Breast epithelium (tissue), 4 donors: ENCODE measurements at regions not wholly inside any gene's neighbourhood (a gene's known extent, or its start where the extent isn't known, plus 50 kb on each side); places are given as distances from the start of the nearest gene placed in this dataset.
A peak's percentile ranks its signal among the peaks of the same experiment; 100 is the strongest.

Experiments
- DNase-seq, 2 donors: peaks; one replicate each; pipeline ENCODE4 v3.0.0-alpha.2; 2019; ENCODE audit warnings: low spot score in 2 of 2
- H3K27ac ChIP-seq, 2 donors: fragments of 200-600 bp; sonication (generic) in 1 of 2; one replicate each; pipeline ENCODE4 v1.5.1; 2016 to 2019; ENCODE audit warnings: mild to moderate bottlenecking in 1 of 2
- H3K27me3 ChIP-seq, 2 donors: fragments of 200-600 bp; sonication (generic) in 1 of 2; one replicate each; pipeline versions ENCODE4 v1.5.1 to v1.6.0; 2017 to 2019; ENCODE audit warnings: control low read depth in 1 of 2, mild to moderate bottlenecking in 1 of 2
- H3K36me3 ChIP-seq: fragments of 200-600 bp; one replicate; pipeline ENCODE4 v1.5.1; 2019
- H3K4me1 ChIP-seq, 2 donors: fragments of 200-600 bp; sonication (generic); one replicate each; pipeline ENCODE4 v1.5.1; 2016 to 2019; ENCODE audit warnings: control low read depth in 1 of 2
- H3K4me3 ChIP-seq, 3 donors: fragments of 200-600 bp; sonication (generic); 1 replicate in 2 of 3; 2 replicates in 1 of 3; pipeline ENCODE4 v1.5.1; 2016 to 2019; ENCODE audit warnings: mild to moderate bottlenecking in 3 of 3, moderate library complexity in 2 of 3
- H3K9me3 ChIP-seq, 2 donors: fragments of 200-600 bp; sonication (generic) in 1 of 2; one replicate each; pipeline ENCODE4 v1.5.1; 2016 to 2019; ENCODE audit warnings: control low read depth in 1 of 2
- CTCF ChIP-seq, 3 donors: fragments of 450-650 bp; IDR thresholded peaks; one replicate each; pipeline ENCODE4 v1.5.1; 2016 to 2017; ENCODE audit warnings: antibody characterized with exemption in 3 of 3, mild to moderate bottlenecking in 3 of 3, moderate library complexity in 3 of 3
- POLR2A ChIP-seq: fragments of 450-650 bp; IDR thresholded peaks from one replicate; pipeline ENCODE4 v1.6.1; 2016; ENCODE audit warnings: antibody characterized with exemption, mild to moderate bottlenecking, moderate library complexity
- POLR2AphosphoS5 ChIP-seq, 3 donors: sonication (generic); formaldehyde crosslinking; IDR thresholded peaks; one replicate each; pipeline ENCODE4 v1.6.1; 2017; ENCODE audit warnings: antibody characterized with exemption in 3 of 3
- intact Hi-C: fragments of 100-400 bp; cut with DNase I; formaldehyde crosslinking; loops from one replicate; pipeline ENCODE4 v1.15.1; 2023; ENCODE audit warnings: low total_unique reads

- H3K4me1 ChIP-seq, result no peaks in the 10 kb centered on the region
- H3K36me3 ChIP-seq, result no peaks in the 10 kb centered on the region
- no peaks in the 10 kb centered on the region for H3K27me3 ChIP-seq
- H3K4me3 ChIP-seq, result no peak overlapping the region
- H3K27ac ChIP-seq, result no peak overlapping the region
- no peaks in the 10 kb centered on the region for H3K9me3 ChIP-seq
- TF ChIP-seq POLR2AphosphoS5 (IDR thresholded peaks at IDR 0.05), result no peak
- no peak for TF ChIP-seq CTCF (IDR thresholded peaks at IDR 0.05)
- no peak for TF ChIP-seq POLR2A
- intact Hi-C loops, result no loop called here
- no peak for DNase-seq
Observed at GRCh38 chr12:58539295-58539694, 381.0 kb downstream of the LRIG3 start.

- peak in 1 of 2 donors; percentile 52 for DNase-seq
- intact Hi-C loops, result no loop called here
Observed at GRCh38 chr12:58540480-58541299, 379.6 kb downstream of the LRIG3 start.

GRCh38 chr12:58541300-58541690, 379.0 kb downstream of the LRIG3 start:
- H3K4me3 ChIP-seq, result no peak overlapping the region
- DNase-seq, result no peak
- H3K27ac ChIP-seq, result no peak overlapping the region
- H3K27me3 ChIP-seq, result no peaks in the 10 kb centered on the region
- H3K4me1 ChIP-seq, result no peaks in the 10 kb centered on the region
- H3K36me3 ChIP-seq, result no peaks in the 10 kb centered on the region
- no peaks in the 10 kb centered on the region for H3K9me3 ChIP-seq
- TF ChIP-seq POLR2A (no peak), CTCF (IDR thresholded peaks at IDR 0.05) (no peak), POLR2AphosphoS5 (IDR thresholded peaks at IDR 0.05) (no peak)
- intact Hi-C loops, result no loop called here

More at GRCh38 chr12:58540480-58541299, 379.6 kb downstream of the LRIG3 start:
- no peaks in the 10 kb centered on the region for H3K4me1 ChIP-seq
- no peak overlapping the region for H3K27ac ChIP-seq
- TF ChIP-seq POLR2AphosphoS5 (IDR thresholded peaks at IDR 0.05), result no peak
- peak in 2 of 3 donors; percentile 73 to 75 for TF ChIP-seq CTCF (IDR thresholded peaks at IDR 0.05)
- no peaks in the 10 kb centered on the region for H3K36me3 ChIP-seq
- H3K27me3 ChIP-seq, result no peaks in the 10 kb centered on the region
- no peak overlapping the region for H3K4me3 ChIP-seq
- H3K9me3 ChIP-seq, result no peaks in the 10 kb centered on the region

GRCh38 chr12:58544281-58544680, 376.0 kb downstream of the LRIG3 start:
- H3K4me3 ChIP-seq, result no peak overlapping the region
- no peaks in the 10 kb centered on the region for H3K27me3 ChIP-seq
- no peaks in the 10 kb centered on the region for H3K9me3 ChIP-seq
- no peak for TF ChIP-seq CTCF (IDR thresholded peaks at IDR 0.05)
- TF ChIP-seq POLR2A, result no peak
- TF ChIP-seq POLR2AphosphoS5 (IDR thresholded peaks at IDR 0.05), result no peak
- intact Hi-C loops, result no loop called here
- H3K4me1 ChIP-seq, result no peaks in the 10 kb centered on the region
- no peaks in the 10 kb centered on the region for H3K36me3 ChIP-seq
- no peak overlapping the region for H3K27ac ChIP-seq
- no peak for DNase-seq

- DNase-seq, result no peak
- TF ChIP-seq CTCF (IDR thresholded peaks at IDR 0.05) (no peak), POLR2A (no peak), POLR2AphosphoS5 (IDR thresholded peaks at IDR 0.05) (no peak)
- Histone ChIP-seq H3K4me1 (no peaks in the 10 kb centered on the region), H3K9me3 (no peaks in the 10 kb centered on the region), H3K4me3 (no peak overlapping the region), H3K27ac (no peak overlapping the region), H3K36me3 (no peaks in the 10 kb centered on the region), H3K27me3 (no peaks in the 10 kb centered on the region)
- intact Hi-C loops, result no loop called here
Observed at GRCh38 chr12:58547217-58547616, 373.1 kb downstream of the LRIG3 start.
